GM12874 (cell line): ENCODE measurements at regions not wholly inside any gene's neighbourhood (a gene's known extent, or its start where the extent isn't known, plus 50 kb on each side); places are given as distances from the start of the nearest gene placed in this dataset.

Experiments used
- TF ChIP-seq, protein P1 (sequence below): IDR thresholded peaks from 2 replicates; pipeline ENCODE4 v1.5.1; 2011; ENCODE audit warnings: low read depth, mild to moderate bottlenecking, control low read depth, low read length, moderate library complexity; ENCODE audit not compliant: insufficient read depth

DNA sequence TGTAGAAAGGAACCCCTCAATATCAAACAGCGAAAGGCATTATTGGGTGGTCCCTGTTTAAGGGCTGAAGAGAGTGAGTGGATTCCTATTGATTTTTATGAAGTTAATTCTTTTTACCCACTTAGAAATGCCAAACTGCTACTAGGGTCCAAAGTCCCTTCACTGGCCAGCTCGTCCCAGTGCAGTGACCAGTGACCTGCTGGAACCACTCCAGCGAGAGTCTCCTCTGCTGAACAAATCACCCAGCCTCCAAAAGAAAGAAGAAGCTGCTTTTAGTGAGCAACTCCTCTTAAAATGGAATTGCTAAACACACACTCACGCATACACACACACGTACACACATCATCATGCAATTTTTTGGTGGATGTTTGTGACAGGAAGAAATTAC lies 198.2 kb upstream of the PLEKHG7 start:
- TF ChIP-seq, protein P1, sequence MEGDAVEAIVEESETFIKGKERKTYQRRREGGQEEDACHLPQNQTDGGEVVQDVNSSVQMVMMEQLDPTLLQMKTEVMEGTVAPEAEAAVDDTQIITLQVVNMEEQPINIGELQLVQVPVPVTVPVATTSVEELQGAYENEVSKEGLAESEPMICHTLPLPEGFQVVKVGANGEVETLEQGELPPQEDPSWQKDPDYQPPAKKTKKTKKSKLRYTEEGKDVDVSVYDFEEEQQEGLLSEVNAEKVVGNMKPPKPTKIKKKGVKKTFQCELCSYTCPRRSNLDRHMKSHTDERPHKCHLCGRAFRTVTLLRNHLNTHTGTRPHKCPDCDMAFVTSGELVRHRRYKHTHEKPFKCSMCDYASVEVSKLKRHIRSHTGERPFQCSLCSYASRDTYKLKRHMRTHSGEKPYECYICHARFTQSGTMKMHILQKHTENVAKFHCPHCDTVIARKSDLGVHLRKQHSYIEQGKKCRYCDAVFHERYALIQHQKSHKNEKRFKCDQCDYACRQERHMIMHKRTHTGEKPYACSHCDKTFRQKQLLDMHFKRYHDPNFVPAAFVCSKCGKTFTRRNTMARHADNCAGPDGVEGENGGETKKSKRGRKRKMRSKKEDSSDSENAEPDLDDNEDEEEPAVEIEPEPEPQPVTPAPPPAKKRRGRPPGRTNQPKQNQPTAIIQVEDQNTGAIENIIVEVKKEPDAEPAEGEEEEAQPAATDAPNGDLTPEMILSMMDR = no peak

DNA sequence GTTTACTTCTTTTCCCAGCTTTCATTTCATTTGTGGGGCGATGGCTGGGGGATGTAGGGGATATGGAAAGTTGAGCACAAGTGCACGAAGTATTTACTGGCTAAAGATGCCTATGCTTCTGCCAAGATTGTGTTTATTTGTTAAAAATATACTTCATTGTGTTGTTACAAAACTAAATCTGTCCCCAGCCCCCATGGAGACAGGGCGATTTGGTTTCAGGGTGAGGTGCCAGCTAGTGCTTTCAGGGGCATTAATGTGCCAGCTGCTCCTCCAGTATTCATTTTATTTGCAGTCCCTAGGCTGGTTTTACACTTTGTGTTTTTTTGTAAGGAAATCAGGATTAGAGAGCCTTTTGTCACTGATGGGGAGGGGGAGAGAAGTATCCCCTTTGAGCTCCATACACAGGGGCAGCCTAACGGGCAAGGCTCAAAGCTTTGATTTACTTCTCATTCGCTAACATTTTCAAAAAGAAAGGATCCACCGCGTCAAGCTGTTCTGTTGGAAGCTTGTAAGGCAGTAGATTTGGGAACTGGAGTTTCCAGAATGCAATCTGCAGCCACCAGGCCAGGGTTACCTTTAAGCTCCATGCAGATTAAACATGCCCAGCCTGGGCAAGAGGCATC lies 198.7 kb upstream of the PLEKHG7 start:
- TF ChIP-seq, protein P1 = no peak

GRCh38 chr12:92503029-92503931 lies 199.5 kb upstream of the PLEKHG7 start:
- TF ChIP-seq, protein P1 = no peak

DNA sequence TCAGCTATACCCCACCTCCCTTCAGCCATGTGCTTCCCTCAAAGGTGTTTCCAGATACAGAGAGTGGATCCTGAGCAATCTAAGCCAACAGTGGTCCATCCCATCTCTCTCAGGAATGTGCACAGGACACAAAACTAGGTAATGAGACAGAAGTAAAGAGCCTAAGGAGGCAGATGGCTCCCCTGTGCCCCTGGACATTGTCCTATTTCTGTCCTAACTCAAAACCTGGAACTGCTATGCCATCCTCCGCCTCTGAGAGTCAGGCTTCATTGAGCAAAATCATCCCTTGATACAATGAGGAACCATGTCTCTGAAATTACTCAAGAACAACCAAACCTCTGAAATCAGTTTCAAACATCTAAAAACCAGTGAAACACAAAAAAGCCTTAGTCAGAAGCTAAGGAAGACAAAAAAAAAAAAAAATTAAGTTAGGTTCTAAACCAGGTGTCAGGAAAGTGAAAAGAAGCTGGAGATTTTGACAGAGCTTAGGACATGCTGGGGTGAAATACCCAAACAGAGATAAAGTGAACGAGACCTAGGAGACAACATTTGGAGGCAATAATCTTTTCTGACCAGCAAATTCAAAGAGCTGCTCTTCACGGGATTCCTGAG lies 200.3 kb upstream of the PLEKHG7 start:
- TF ChIP-seq, protein P1 = peak; percentile 31; the same call in 1 of the 2 replicates

DNA sequence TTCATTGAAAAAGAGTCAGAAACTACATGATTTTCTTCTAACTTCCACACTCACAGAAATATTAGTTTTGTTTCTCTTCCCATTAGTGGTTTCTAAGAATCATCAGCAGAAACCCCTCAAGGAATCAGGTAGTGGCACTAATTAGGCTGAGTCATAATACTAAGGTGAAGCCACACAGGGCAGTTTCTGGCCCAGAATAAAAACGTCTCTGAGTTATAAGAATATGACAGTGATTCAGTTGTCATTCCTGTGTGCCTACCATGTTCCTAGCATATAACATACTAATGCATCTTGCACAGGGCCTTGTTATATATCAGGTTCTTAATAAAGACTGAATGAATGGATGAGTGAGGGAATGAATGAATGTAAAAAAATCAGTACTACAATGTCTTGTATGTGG lies 206.0 kb upstream of the PLEKHG7 start:
- TF ChIP-seq, protein P1 = no peak

GRCh38 chr12:92495108-92495507 lies 207.7 kb upstream of the PLEKHG7 start:
- TF ChIP-seq, protein P1 = no peak

- TF ChIP-seq, protein P1 = no peak
Observed at GRCh38 chr12:92493816-92494215, 209.0 kb upstream of the PLEKHG7 start.
